Retina (tissue), 1 donor: ENCODE measurements at regions not wholly inside any gene's neighbourhood (a gene's known extent, or its start where the extent isn't known, plus 50 kb on each side); places are given as distances from the start of the nearest gene placed in this dataset.
"Not testable (repeated sequence)": the region's sequence is repeated elsewhere in the genome, so short reads cannot be mapped to it uniquely, and the experiment has no call there.

Experiments
- DNase-seq: peaks from one replicate; pipeline ENCODE4 v3.0.0-alpha.2; 2016

DNA sequence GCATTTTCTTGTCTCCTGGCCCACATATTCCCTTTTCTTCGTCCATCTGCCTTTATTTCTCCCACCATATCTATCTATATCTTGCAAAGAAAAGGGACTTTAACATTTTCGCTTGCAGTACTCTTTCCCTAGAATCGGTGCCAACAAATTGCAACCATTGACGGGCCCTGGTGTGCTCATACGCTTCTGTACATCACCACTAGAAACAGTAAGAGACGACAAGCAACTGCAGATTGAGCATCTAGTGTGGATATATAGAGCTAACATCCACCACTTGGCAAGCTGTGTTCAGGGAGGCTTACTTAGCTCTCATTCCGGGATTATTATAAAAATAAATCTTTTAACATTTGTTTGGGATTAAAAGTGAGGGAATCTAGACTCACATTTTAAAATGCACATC lies 230.8 kb upstream of the PKN2 start:
- no peak for DNase-seq

DNA sequence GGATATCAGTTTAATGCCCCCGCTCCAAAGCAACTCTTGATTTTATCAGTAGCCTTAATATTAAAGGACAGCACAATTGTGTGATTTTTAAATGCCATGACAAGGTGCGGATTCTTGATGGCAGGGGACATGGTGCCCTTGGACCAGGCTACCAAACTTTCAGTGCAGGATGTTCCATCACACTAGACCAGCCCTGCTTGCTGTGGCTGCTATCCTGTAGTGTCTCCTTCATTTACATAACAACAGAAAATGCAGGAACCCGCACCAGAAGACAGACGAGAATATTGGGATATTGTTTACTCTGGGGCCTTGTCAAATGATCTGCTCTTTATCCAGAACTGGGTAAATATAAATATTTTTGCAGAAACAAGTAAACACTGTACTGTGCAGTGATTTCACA lies 229.3 kb upstream of the PKN2 start:
- no peak for DNase-seq

DNA sequence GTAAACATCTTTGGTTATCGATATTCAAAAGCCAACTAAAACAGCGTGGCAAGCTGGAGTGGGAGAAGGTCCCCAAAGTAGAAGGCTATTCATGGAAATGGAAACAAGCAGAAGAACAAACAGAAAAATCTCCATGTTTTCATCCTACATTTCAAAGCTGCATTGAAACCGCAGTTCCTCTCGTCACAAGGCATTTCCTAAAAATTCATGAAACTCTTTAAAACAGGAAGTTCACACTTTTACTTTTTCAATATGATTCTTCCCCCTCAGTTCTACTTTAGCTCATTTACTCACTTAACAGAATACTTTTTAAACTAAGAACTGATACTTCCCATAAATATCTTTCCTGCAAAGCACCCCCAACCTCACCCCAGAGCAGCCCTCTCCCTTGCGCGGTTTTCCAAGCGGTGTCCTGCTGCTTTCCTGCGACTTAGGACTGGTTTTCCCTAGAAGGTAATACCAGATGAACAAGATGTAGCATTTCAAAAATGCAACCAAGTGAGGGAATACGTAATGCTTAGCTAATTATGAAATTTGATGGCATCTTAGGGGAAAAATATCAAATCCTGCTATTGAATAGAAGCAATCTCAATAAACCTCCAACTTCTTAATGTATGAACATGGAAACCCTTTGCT lies 228.3 kb upstream of the PKN2 start:
- DNase-seq = no peak

DNA sequence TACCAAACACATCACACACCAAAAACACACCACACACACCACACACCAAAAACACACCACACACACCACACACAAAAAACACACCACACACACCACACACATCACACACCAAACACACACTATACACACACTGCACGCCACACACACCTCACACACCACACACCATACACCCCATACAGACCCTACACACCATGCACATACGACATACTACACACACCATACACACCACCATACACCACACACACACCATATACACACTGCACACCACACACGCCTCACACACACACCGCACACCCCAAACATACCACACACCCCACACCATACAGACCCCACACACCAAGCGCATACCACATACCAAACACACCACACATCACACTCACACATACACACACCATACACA lies 226.9 kb upstream of the PKN2 start:
- no peak for DNase-seq

DNA sequence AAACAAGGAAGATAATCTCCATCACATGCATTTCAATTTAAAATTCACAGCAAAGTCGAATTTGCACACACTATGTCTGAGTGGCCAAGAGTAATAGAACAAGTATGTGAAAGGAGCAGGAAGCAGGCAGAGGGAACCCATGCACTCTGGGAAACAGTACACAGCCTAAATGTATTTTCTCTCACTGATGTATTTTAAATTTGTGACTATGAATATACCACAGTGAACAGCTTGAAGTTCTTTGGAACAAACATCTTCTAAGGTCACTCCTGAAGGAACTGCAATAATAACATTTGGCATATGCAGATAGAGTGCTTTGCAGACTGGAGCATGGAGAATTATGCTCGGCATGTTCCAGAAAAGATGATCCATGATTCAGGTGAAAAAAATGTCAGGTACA lies 223.1 kb upstream of the PKN2 start:
- DNase-seq = no peak

DNA sequence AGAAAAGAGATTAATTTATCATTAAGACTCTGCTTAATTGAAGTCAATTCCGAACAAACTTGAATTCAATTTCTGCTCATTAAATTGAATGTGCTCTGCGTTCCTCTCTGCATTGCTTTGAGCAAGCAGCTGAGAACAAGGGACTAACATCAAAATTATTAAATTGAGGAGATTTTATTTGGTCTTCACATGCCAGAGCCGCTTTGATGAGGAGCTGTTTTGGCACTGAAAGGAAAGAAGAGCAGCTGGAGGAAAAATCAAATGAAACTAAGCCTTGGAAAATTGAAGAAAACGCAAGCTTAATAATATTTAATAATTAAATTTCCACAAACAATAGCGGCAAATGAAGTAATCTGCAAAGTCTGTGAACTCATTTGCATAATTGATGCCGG lies 222.0 kb upstream of the PKN2 start:
- DNase-seq = no peak

DNA sequence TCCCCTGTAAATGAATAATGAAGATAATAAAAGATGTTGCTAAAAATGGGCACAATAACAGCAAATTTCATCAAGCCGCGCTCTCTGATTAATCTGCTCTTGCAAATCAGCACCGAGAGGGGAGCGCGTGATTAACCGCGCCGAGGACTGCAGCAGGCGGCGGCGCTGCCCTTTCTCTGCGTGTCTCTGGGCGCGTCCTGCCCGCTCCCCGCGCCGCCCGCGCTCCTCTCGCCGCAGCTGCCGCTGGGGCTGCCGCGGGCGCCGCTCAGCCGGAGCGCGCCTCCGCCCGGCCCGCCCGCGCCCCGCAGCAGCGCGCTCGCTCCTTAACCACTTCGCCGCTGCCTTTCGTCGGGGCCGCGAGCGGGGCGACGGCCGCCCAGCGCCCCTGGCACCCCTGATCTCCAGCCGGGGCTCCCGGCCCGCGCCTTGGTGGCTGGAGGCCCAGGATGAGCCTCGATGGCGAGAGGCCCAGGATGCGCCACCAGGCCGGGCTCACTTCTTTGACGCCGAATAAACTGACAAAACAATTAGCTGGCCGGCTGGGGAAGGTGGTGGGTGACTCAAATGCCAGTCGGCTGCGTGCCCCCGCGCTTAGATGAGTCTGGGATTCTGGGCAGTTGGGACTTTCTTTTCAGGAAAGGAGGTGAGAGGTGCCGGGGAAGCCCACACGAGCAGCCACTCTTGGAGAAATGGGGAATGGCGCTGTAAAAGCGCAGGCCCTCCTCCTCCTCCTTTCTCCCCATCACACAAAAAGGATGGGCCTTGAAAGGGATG lies 221.4 kb upstream of the PKN2 start:
- DNase-seq = peak; percentile 87

DNA sequence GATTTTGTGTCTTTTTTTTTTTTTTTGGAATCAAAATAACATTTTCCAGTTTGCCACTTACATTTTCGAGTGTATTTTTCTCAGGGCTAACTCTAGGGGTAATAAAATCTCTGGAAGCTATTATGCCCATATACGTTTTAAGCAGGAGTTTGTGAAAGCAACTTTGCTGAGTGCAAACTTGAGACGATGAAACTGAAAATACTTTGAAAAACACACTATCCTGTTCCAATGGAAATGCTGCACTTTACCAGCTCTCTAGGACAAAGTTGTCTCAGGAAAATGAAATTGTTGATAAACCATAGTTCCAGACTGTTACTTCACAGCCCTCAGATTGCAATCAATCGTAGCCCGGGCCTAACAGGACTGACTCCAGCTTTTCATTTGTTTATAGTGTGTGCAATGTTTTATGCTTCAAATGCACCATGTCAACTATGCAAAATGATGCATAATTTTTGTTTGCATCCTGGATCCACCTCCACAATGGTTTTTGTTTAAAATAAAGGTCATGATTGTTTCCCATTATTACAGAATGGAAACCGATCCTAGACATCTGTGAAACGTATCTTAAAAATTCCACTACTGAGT lies 220.6 kb upstream of the PKN2 start:
- DNase-seq = peak; percentile 39

DNA sequence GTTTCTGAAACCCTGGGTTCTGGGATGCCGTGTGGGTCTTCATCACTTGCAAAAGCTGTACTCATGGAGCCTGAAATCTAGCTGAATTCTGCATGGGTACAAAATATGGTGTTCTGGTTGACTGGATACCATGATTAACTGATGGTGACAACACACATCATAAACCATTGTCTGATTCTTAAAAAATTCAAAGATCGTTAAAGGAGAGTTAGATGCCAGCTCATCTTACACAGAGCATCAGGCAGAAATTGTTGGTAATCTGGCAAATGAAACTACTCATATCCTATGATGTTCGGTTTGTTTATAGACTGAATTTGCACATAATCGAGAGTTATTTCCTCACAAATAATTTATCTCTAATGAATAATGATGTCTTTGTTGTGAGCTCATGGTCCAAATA lies 218.1 kb upstream of the PKN2 start:
- peak; percentile 84 for DNase-seq

DNA sequence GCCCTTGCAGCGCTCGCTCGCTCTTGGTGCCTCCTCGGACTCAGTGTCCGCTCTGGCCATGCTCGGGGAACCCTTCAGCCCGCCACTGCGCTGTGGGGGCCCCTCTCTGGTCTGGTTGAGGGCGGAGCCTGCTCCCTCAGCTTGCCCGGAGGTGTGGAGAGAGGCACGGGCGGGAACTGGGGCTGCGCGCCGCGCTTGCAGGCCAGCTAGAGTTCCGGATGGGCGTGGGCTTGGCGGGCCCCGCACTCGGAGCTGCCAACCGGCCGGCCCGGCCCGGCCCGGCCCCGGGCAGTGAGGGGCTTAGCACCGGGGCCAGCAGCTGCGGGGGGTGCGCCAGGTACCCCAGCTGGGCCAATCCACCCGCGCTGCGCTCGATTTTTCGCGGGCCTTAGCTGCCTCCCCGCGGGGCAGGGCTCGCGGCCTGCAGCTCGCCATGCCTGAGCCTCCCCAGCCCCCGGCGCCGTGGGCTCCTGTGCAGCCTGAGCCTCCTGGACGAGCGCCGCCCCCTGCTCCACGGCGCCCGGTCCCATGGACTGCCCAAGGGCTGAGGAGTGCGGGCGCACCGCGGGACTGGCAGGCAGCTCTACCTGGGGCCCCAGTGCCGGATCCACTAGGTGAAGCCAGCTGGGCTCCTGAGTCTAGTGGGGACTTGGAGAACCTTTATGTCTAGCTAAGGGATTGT lies 217.0 kb upstream of the PKN2 start:
- DNase-seq = no peak

DNA sequence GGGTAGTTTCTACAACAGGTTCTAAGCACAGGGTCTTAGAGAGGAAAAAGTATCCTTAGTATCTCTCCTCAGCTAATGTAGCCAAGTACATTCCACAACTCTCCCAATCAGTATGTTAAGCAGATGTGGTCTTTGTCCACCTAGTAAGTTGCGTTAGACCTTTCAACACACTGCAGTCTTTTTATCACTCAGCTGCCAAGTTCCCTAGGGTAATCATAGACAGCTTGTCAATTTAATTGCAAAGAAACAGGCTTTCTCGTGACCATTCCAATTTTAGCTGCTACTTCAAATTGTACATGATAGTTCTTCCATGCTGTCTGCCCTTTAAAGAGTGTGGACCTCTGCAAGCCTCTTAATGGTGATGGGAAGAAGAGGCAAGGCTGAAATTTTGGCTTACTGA lies 211.8 kb upstream of the PKN2 start:
- DNase-seq = no peak

DNA sequence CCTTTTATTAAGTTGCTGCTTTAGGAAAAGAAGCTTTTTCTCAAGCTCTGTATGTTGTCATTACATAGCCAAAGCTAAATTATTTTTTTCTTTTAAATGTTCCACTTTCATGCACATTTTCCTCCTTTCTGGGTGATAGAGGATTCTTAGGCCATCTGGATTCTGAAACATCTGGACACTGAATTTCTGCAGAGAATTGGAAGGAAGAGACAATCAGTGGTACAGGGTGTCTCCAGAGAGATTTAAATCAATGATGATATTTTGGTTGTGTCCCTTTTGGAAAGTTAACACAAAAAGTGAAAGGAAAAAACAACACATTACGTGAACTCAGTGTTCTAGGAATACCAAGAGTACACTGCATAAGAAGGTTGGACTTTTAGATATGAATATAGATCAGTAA lies 211.4 kb upstream of the PKN2 start:
- DNase-seq = no peak

DNA sequence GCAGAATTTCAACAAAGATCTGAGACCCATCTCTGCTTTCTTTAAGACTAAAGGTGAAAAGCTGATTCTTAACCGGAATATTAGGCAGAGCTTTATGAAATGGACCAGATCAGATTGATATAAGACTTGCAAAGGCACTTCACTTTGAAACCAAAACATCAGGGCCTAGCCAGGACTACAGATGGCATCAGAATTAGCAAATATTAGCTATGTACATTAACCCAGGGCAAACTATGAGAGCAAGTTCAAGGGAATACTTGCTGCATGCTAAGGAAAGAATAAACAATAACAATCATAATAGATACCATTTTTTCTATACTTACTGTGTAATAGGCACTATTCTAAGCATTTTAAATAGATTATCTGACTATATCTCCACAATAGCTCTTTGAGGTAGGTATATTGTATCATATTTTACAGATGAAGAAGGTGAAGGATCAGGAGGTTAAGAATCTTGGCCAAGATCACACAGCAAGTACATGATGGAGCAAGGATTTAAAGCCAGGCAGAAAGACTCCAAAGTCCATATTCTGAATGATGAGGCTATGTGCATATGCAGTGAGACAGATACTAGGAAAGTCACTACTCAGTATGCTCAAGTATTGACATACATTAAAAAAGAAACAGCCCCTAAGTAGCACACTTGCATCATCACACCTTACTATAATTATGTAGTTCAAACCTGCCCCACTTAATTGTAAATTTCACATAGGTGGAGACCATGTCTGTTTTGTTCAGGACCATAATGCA lies 209.3 kb upstream of the PKN2 start:
- DNase-seq = no peak

DNA sequence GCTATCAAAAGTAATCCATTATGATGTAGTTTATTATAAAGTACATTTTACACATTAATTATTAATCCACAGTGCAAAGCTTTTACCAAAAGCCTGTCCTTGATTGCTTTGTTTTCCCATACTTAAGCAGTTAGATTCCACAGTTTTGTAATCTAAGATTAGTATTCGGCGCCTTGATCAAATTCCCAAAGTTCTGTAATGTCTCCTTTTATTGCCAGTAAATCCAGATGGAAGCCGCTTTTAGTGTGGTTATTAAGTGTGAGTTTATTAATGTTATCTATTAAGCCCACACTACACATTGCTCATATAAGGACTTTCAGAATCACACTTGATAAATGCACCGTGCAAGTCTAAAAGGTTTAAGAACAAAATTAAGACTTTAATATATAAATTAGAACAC lies 199.2 kb upstream of the PKN2 start:
- no peak for DNase-seq

DNA sequence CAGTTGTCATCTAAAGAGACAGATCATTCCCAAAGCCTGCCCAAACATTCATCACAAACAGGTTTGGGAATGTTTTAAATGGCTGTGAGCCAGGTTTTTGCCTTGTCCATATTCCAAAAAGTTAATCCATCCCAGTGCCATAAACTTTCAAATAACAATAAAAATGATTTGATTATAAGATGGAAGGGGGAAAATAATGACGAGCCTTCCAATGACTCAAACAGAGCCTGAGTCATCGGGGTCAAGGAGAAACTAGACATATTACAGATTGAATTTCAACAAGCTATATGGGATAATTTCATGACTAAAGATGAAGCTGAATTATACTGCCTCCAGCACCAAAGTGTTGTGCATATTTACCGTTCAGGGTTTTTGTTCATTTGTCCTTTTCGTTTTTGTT lies 195.8 kb upstream of the PKN2 start:
- no peak for DNase-seq

DNA sequence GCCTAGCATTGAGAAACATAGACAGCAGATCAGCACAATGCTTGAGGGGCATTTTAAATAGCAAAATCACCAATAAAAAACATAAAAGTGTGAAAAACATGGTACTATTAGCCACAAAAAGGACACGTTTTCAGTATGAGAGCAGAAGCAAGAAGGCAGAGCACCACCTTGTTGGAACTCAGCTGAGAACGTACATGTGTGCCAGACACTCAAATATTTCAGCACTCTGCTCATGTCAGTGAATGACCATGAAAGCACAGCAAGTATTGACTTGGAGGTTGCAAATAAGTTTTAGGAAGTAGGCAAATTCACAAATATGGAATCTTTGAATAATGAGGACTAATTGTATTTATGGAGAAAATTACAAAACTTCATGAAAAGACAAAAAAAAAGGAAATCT lies 193.4 kb upstream of the PKN2 start:
- no peak for DNase-seq

DNA sequence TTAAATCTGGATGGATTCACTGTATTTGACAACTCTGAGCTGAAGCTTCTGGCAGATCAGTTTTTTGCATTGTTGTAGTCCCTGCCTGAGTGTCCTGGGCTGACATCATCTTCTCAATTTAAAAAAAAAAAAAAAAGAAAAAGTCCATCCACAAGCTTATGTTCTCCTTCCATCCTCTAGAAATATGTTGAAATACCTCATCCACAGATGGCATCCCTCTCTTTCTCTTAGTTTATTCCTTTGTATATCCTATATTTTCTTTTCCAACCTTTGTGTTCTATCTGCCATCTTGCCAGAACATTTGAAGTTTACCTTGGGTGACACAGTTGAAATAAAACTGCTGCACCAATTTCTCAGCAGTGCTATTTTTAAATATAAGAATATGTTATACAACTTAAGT lies 184.4 kb upstream of the PKN2 start:
- DNase-seq = no peak

DNA sequence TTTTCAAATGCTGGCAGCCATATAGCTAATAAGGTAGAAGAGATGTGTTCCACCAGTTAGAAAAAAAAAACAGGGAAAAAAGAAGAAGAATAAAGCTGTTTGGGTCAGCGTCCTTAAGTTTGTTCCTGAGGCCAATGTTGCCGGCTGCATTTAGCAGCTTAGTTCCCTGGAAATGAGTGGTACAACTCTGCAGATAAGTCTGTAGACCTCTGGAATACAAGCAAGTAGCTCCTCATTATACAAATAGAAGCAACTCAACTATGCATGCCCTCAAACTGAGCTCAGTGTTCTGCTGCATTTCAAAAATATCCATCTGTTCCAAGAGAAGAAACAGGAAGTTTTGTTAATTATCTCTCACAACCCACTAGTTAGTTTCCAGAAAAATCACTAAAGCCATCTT lies 181.2 kb upstream of the PKN2 start:
- DNase-seq = no peak

DNA sequence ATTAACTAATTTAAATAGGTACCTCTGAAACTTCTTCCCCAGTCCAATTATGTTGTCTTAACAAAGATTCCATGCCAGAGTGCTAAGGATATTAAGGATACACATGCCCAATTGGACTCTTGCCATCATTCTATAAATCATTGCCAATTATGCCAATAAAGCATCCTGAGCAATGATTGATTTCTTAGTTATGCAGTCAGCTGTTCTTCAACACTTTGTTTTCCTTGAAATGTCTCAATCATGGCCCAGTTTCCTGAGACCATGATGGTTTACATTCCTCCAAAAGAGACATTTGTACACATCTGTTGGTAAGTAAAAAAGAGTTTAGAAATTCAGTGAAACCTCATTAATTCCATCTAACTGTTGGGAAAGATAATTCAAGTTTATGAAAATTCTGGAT lies 180.4 kb upstream of the PKN2 start:
- no peak for DNase-seq

DNA sequence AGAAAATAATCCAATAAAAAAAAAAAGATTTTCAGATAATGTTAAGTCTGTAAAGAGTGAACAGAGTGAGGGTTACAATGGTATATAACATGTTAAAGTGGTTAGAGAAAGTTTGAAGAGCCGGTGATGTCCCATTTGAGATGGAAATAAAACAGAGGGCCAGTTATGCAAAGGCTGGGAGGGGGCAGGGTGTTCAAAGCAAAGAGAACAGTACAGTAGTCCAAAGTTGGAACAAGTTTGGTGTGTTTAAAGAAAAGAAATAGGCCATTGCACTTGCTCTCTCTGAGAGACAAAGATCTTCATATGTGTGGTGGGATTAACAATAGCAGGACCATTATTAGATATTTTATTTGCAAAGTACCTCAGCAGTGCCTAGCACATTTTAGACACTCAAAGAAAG lies 179.5 kb upstream of the PKN2 start:
- DNase-seq = no peak

DNA sequence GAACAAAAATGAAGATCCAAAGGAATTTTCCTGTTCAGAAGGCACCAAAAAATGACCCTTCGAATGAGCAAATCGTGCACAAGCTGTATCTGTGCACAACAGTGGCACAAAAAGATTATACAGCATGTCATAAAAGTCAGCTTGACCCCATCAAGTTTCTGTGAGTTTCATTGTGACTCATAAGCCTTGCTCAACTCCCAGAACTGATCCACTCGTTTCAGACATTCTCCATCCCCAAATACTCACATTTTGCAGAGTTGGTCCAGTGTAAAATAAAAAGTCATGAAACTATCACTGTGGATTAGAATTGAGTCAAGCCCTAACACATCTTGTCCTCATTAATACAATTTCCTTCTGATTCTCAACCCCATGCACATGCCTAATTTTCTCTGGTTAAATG lies 174.7 kb upstream of the PKN2 start:
- DNase-seq = no peak

DNA sequence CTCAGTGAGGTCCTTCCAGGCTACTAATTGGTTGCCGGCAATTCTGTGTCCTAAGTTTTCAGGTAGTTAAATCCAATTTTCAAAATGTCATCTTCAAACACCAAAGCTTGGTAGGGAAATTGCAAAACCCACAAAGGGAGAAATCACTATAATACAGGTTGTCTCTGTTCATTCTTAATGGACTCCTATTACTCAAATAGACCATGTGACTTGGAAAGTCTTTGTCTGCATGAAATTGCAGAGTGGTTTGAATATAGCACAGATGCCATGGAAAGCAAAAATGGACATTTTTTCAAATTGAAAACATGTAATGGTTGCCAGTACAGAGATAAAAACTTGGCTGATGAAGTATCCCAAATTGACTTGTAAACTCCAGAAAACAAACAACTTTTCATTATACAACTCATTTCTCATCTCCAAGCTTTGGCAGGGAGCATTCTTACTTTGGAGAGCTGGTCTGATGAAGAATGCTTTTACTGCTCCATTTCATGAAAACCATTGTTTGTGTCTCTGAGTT lies 169.5 kb upstream of the PKN2 start:
- no peak for DNase-seq

DNA sequence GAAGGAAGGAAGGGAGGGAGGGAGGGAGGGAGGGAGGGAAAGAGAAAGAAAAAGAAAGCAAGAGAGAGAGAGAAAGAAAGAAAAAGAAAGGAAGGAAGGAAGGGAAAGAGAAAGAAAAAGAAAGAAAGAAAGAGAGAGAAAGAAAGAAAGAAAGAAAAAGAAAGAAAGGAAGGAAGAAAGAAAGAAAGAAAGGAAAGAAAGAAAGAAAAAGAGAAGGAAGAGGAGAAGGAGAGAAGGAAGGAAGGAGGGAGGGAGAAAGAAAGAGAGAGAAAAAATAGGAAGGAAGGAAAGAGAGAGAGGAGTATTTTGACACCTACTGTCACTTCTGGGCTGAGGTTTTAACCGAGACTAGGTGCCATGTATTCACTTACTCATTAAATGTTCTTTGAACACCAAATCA lies 166.6 kb upstream of the PKN2 start:
- not testable (repeated sequence) for DNase-seq
